ENCODE measurements at regions not wholly inside any gene's neighbourhood (a gene's known extent, or its start where the extent isn't known, plus 50 kb on each side); places are given as distances from the start of the nearest gene placed in this dataset.

DNA sequence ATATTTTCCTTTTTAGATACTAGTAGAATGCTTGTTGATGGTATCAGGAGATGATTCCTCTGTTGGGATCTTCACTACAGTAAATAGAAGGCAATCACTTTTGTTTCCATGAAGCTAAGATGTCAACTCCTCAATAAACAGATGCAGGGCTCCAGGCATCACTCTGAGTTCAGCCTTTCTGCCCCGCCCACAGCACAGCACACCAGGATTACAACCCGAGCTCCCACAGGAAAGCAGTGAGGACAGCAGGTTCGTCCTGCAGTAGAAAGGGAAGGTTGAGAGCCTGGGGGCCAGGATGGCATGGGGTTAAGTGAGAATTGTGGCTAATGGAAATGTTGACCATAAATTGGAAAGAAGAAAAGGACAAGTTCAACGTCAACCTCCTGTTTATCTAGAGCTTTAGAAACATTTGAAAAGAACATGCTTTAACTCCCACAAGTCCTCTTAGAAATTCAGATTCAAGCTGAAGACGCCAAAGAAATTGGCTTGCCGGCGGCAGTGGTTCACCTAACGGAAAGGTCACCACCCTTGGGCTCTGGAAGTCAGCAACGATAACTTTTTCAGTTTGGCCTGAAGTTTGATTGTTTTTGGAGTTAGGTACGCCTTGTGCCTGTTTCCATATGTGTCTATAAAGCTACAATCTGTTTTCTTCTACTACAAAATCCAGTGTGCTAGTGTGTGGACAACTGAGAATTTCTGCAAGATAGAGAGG lies 144.4 kb upstream of the PDE10A start:
- H3K4me1 ChIP-seq (ENCODE audit: control insufficient read depth, insufficient read depth, low read length), result peaks cover 3% of the 10 kb centered on the region
- H3K27me3 ChIP-seq (ENCODE audit: control insufficient read depth in 1 of 2, insufficient read depth in 2 of 2, low read length in 2 of 2), result peaks cover 0 to 5% of the 10 kb centered on the region in 2 donors
- no peaks in the 10 kb centered on the region for H3K36me3 ChIP-seq (ENCODE audit: control insufficient read depth in 2 of 2, insufficient read depth in 2 of 2, low read length in 2 of 2)
- no peak overlapping the region for H3K27ac ChIP-seq (ENCODE audit: low read length)
- no peak overlapping the region for H3K4me3 ChIP-seq (ENCODE audit: low read length in 2 of 2)
- no peak overlapping the region for H3K9ac ChIP-seq (ENCODE audit: low read length in 2 of 2)
- H3K9me3 ChIP-seq (ENCODE audit: control insufficient read depth in 2 of 2, low read length in 2 of 2), result peaks cover 3 to 14% of the 10 kb centered on the region in 2 donors

DNA sequence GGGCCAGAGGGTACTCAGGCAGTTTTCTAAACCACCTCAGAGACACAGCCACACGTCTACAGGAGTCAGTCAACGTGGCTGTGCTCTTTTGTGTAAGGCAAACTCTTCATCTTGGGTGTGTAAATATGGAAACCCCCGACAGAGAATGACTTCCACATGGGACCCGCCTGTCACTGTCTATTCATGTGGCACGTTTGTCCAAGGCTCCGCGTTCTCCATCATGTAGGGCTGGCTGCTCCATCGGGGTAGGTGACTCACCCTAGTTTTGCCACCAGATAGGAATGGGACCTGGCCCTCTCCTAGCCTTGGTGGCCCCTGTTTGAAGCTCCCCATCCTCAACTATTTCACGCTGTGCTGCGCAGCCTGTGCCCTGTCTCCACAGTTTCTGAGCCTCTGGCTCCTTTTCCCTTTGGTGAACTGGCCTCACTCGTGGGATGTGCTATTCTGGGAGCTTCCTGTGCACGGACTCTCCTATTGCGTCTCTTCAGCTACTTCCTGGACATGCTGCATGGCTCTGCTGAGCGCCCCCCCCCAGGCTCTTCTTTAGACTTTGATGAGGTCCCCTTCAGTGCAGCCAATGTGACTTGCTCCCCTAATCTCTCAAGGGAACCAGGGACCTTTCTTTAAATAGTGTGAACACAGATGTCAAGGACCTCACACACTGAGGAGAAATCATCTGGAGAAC lies 143.2 kb upstream of the PDE10A start:
- no peak overlapping the region for H3K27ac ChIP-seq (ENCODE audit: low read length)
- H3K4me1 ChIP-seq (ENCODE audit: control insufficient read depth, insufficient read depth, low read length), result peaks cover 3% of the 10 kb centered on the region
- H3K36me3 ChIP-seq (ENCODE audit: control insufficient read depth in 2 of 2, insufficient read depth in 2 of 2, low read length in 2 of 2), result no peaks in the 10 kb centered on the region
- no peak overlapping the region for H3K9ac ChIP-seq (ENCODE audit: low read length in 2 of 2)
- H3K9me3 ChIP-seq (ENCODE audit: control insufficient read depth in 2 of 2, low read length in 2 of 2), result peaks cover 3 to 14% of the 10 kb centered on the region in 2 donors
- H3K27me3 ChIP-seq (ENCODE audit: control insufficient read depth in 1 of 2, insufficient read depth in 2 of 2, low read length in 2 of 2), result peaks cover 0 to 5% of the 10 kb centered on the region in 2 donors
- no peak overlapping the region for H3K4me3 ChIP-seq (ENCODE audit: low read length in 2 of 2)

DNA sequence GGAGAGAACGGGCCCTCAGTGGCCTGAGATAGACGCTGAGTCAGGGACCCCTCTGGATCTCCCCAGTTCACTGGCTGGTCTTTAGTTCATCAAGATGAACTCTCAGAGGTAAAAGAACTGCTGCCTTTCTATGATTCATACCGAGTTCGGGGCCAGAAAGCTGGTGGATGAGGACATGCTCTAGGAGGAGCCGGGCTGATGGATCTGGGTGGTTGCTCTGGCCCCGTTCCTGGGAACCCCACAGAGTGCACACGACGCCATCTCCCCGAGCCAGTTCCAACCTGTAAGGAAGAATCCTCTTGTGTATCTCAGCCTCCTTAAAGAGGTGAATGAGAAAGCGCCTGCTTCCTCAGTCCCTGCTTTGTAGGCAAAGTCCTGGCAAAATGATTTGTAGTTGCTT lies 142.6 kb upstream of the PDE10A start:
- peaks cover 3% of the 10 kb centered on the region for H3K4me1 ChIP-seq (ENCODE audit: control insufficient read depth, insufficient read depth, low read length)
- H3K27ac ChIP-seq (ENCODE audit: low read length), result no peak overlapping the region
- H3K9ac ChIP-seq (ENCODE audit: low read length in 2 of 2), result no peak overlapping the region
- no peaks in the 10 kb centered on the region for H3K36me3 ChIP-seq (ENCODE audit: control insufficient read depth in 2 of 2, insufficient read depth in 2 of 2, low read length in 2 of 2)
- peaks cover 3 to 13% of the 10 kb centered on the region in 2 donors for H3K9me3 ChIP-seq (ENCODE audit: control insufficient read depth in 2 of 2, low read length in 2 of 2)
- H3K4me3 ChIP-seq (ENCODE audit: low read length in 2 of 2), result no peak overlapping the region
- H3K27me3 ChIP-seq (ENCODE audit: control insufficient read depth in 1 of 2, insufficient read depth in 2 of 2, low read length in 2 of 2), result peaks cover 0 to 5% of the 10 kb centered on the region in 2 donors

DNA sequence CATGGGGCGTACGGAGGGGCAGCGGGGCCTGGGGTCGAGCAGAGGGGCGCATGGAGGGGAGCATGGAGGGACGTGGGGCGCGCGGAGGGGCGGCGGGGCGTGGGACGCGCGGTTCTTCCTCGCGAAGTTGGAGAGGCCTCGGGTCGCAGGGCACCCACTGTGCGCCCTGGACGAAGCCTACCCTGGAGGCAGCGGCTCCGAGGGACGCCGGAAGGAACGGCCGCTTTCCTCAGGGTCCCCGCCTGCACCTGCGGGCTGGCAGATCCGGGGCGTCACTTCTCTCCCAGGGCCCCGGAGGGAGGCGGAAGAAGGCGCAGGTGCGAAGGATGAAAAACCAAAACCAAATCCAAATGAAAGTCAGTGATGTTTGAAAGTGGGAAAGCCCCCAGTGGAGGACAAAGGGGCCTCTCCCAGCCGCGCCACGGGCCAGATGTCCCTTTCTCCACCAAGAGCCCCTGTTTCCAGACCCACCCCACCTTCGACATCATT lies 142.1 kb upstream of the PDE10A start:
- H3K4me1 ChIP-seq (ENCODE audit: control insufficient read depth, insufficient read depth, low read length), result peaks cover 3% of the 10 kb centered on the region
- peaks cover 0 to 4% of the 10 kb centered on the region in 2 donors for H3K27me3 ChIP-seq (ENCODE audit: control insufficient read depth in 1 of 2, insufficient read depth in 2 of 2, low read length in 2 of 2)
- H3K4me3 ChIP-seq (ENCODE audit: low read length in 2 of 2), result peak overlapping the region in 1 of 2 donors; percentile 17
- H3K9ac ChIP-seq (ENCODE audit: low read length in 2 of 2), result no peak overlapping the region
- no peaks in the 10 kb centered on the region for H3K36me3 ChIP-seq (ENCODE audit: control insufficient read depth in 2 of 2, insufficient read depth in 2 of 2, low read length in 2 of 2)
- no peak overlapping the region for H3K27ac ChIP-seq (ENCODE audit: low read length)
- peaks cover 0 to 10% of the 10 kb centered on the region in 2 donors for H3K9me3 ChIP-seq (ENCODE audit: control insufficient read depth in 2 of 2, low read length in 2 of 2)

GRCh38 chr6:165804331-165805066 lies 141.5 kb upstream of the PDE10A start:
- Histone ChIP-seq H3K4me1 (ENCODE audit: control insufficient read depth, insufficient read depth, low read length) (peaks cover 3% of the 10 kb centered on the region), H3K9ac (ENCODE audit: low read length in 2 of 2) (no peak overlapping the region), H3K36me3 (ENCODE audit: control insufficient read depth in 2 of 2, insufficient read depth in 2 of 2, low read length in 2 of 2) (no peaks in the 10 kb centered on the region), H3K9me3 (ENCODE audit: control insufficient read depth in 2 of 2, low read length in 2 of 2) (peaks cover 0 to 5% of the 10 kb centered on the region in 2 donors), H3K4me3 (ENCODE audit: low read length in 2 of 2) (peak overlapping the region; percentile 12 to 17), H3K27ac (ENCODE audit: low read length) (no peak overlapping the region), H3K27me3 (ENCODE audit: control insufficient read depth in 1 of 2, insufficient read depth in 2 of 2, low read length in 2 of 2) (peaks cover 0 to 3% of the 10 kb centered on the region in 2 donors)

GRCh38 chr6:165800337-165800736 lies 137.3 kb upstream of the PDE10A start:
- no peaks in the 10 kb centered on the region for H3K36me3 ChIP-seq (ENCODE audit: control insufficient read depth in 2 of 2, insufficient read depth in 2 of 2, low read length in 2 of 2)
- no peak overlapping the region for H3K4me3 ChIP-seq (ENCODE audit: low read length in 2 of 2)
- H3K27ac ChIP-seq (ENCODE audit: low read length), result no peak overlapping the region
- H3K27me3 ChIP-seq (ENCODE audit: control insufficient read depth in 1 of 2, insufficient read depth in 2 of 2, low read length in 2 of 2), result no peaks in the 10 kb centered on the region
- H3K9me3 ChIP-seq (ENCODE audit: control insufficient read depth in 2 of 2, low read length in 2 of 2), result no peaks in the 10 kb centered on the region
- H3K9ac ChIP-seq (ENCODE audit: low read length in 2 of 2), result no peak overlapping the region
- H3K4me1 ChIP-seq (ENCODE audit: control insufficient read depth, insufficient read depth, low read length), result peaks cover 3% of the 10 kb centered on the region

DNA sequence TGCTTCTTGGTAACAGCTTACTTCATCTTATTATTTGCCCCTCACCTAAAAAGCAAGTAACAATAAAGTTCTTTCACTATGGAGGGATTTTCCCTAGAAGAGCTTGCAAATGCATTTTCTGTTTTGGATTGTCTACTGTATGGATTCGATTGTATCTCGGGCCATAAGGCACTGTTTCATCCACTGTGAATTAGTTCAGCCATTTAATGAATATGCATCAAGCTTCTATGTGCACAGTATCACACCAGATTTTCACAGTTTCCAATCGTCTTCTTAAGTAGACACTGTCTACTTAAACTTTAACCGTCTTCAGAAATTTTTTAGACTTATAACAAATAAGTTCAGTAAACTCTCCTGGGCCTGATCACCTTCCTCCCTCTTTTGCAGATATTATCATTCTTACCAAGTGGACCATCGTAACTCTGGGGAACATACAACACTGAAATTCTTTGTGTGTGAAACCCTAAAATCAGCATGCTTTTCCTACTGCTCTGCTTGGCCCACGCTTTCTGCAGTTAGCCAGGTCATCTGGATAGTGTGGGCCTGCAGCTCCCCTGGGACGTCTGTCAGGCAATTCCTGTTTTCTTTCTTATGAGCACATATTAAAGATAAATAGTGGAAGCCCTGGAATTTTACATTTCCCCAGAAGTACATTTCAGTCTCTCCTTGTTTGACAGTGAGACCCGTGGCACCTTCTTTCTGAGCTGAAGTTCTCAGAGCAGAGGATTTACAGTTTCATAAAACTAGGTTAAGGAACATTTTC lies 136.5 kb upstream of the PDE10A start:
- no peaks in the 10 kb centered on the region for H3K27me3 ChIP-seq (ENCODE audit: control insufficient read depth in 1 of 2, insufficient read depth in 2 of 2, low read length in 2 of 2)
- no peak overlapping the region for H3K9ac ChIP-seq (ENCODE audit: low read length in 2 of 2)
- H3K36me3 ChIP-seq (ENCODE audit: control insufficient read depth in 2 of 2, insufficient read depth in 2 of 2, low read length in 2 of 2), result no peaks in the 10 kb centered on the region
- no peaks in the 10 kb centered on the region for H3K4me1 ChIP-seq (ENCODE audit: control insufficient read depth, insufficient read depth, low read length)
- no peak overlapping the region for H3K27ac ChIP-seq (ENCODE audit: low read length)
- no peak overlapping the region for H3K4me3 ChIP-seq (ENCODE audit: low read length in 2 of 2)
- H3K9me3 ChIP-seq (ENCODE audit: control insufficient read depth in 2 of 2, low read length in 2 of 2), result no peaks in the 10 kb centered on the region

DNA sequence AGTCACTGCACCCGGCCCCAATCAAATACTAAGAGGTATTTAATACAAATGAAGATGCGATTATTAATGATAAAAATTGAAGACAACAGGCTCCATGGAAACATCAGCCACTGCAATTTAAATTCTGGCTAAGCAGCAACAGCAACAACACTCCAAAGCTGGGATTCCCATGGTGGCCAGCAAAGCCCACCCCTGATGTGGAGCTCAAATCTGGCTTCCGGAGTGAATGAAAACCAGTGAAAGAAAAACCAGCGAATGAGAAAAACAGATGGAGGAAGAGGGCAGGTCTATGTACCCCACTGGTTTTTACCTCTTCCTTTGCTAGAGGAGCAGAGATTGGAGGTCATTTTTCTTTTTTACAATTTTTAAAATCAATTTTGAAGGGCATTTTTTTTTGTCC lies 135.9 kb upstream of the PDE10A start:
- Histone ChIP-seq H3K36me3 (ENCODE audit: control insufficient read depth in 2 of 2, insufficient read depth in 2 of 2, low read length in 2 of 2) (no peaks in the 10 kb centered on the region), H3K27me3 (ENCODE audit: control insufficient read depth in 1 of 2, insufficient read depth in 2 of 2, low read length in 2 of 2) (no peaks in the 10 kb centered on the region), H3K27ac (ENCODE audit: low read length) (no peak overlapping the region), H3K4me1 (ENCODE audit: control insufficient read depth, insufficient read depth, low read length) (no peaks in the 10 kb centered on the region), H3K9ac (ENCODE audit: low read length in 2 of 2) (no peak overlapping the region), H3K9me3 (ENCODE audit: control insufficient read depth in 2 of 2, low read length in 2 of 2) (no peaks in the 10 kb centered on the region), H3K4me3 (ENCODE audit: low read length in 2 of 2) (no peak overlapping the region)

- H3K27ac ChIP-seq (ENCODE audit: low read length), result no peak overlapping the region
Observed at GRCh38 chr6:165794179-165794601, 131.1 kb upstream of the PDE10A start.

DNA sequence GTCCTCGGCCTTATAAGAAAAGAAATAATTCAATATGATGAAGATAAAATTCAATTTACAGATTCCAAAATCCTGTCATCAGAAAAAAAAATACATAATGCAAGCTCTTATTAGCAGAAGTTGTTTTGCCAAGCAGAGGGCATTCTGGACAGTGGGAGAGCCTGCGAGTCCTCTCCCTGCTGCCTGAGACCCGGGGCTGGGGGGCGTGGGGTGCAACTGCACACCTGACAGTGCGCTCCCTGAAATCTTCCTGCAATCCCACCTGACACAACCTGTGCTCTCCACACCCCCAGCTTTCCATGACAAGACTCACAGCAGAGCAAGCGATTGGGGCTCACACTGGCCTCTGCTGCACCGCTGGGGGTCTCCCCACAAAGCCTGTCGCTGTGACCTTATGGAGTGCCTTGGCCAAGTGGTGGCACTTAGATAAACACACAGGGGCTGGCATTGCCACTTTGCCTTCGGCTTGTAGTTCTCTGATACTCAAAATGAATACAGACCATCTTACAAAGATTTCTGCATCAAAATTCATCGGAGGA lies 130.3 kb upstream of the PDE10A start:
- H3K4me3 ChIP-seq (ENCODE audit: low read length in 2 of 2), result no peak overlapping the region
- no peaks in the 10 kb centered on the region for H3K4me1 ChIP-seq (ENCODE audit: control insufficient read depth, insufficient read depth, low read length)
- H3K27me3 ChIP-seq (ENCODE audit: control insufficient read depth in 1 of 2, insufficient read depth in 2 of 2, low read length in 2 of 2), result no peaks in the 10 kb centered on the region
- H3K27ac ChIP-seq (ENCODE audit: low read length), result no peak overlapping the region
- H3K9me3 ChIP-seq (ENCODE audit: control insufficient read depth in 2 of 2, low read length in 2 of 2), result no peaks in the 10 kb centered on the region
- no peak overlapping the region for H3K9ac ChIP-seq (ENCODE audit: low read length in 2 of 2)
- H3K36me3 ChIP-seq (ENCODE audit: control insufficient read depth in 2 of 2, insufficient read depth in 2 of 2, low read length in 2 of 2), result no peaks in the 10 kb centered on the region

More at GRCh38 chr6:165794179-165794601, 131.1 kb upstream of the PDE10A start:
- no peaks in the 10 kb centered on the region for H3K27me3 ChIP-seq (ENCODE audit: control insufficient read depth in 1 of 2, insufficient read depth in 2 of 2, low read length in 2 of 2)
- no peak overlapping the region for H3K9ac ChIP-seq (ENCODE audit: low read length in 2 of 2)
- H3K9me3 ChIP-seq (ENCODE audit: control insufficient read depth in 2 of 2, low read length in 2 of 2), result no peaks in the 10 kb centered on the region
- no peak overlapping the region for H3K4me3 ChIP-seq (ENCODE audit: low read length in 2 of 2)
- no peaks in the 10 kb centered on the region for H3K4me1 ChIP-seq (ENCODE audit: control insufficient read depth, insufficient read depth, low read length)
- H3K36me3 ChIP-seq (ENCODE audit: control insufficient read depth in 2 of 2, insufficient read depth in 2 of 2, low read length in 2 of 2), result no peaks in the 10 kb centered on the region

All from stomach smooth muscle (tissue), 2 donors.